H1 (cell line): ENCODE measurements at regions not wholly inside any gene's neighbourhood (a gene's known extent, or its start where the extent isn't known, plus 50 kb on each side); places are given as distances from the start of the nearest gene placed in this dataset.

Source experiments
- CBX5 ChIP-seq: fragments of 300-800, 300-1000 bp; sonication (generic); IDR thresholded peaks from 2 replicates; pipeline ENCODE4 v1.7.1; 2016; ENCODE audit warnings: antibody characterized with exemption, low read length, low read depth
- CTBP2 ChIP-seq: IDR thresholded peaks from 2 replicates; pipeline ENCODE4 v1.7.0; 2011; ENCODE audit warnings: borderline replicate concordance, mild to moderate bottlenecking, moderate library complexity, mixed read lengths, low read length; ENCODE audit not compliant: insufficient read depth, insufficient read length
- CTCF ChIP-seq, 3 experiments: IDR thresholded peaks; 1 replicate in 2 of 3; 2 replicates in 1 of 3; pipeline versions ENCODE4 v1.5.1 to v1.6.1; 2011; ENCODE audit warnings: low read length in 3 of 3, mild to moderate bottlenecking in 3 of 3, inconsistent platforms in 2 of 3, low read depth in 1 of 3, moderate library complexity in 1 of 3; ENCODE audit not compliant: insufficient read depth in 1 of 3; ENCODE audit errors: control extremely low read depth in 1 of 3
- EZH2 ChIP-seq: fragments of 200-600 bp; sonication (generic); IDR thresholded peaks from 2 replicates; pipeline ENCODE4 v1.7.1; 2012; ENCODE audit warnings: low read depth, mild to moderate bottlenecking, moderate library complexity, low read length, inconsistent platforms; ENCODE audit not compliant: severe bottlenecking
- POLR2AphosphoS5 ChIP-seq: IDR thresholded peaks from 2 replicates; pipeline ENCODE4 v1.6.1; 2011; ENCODE audit warnings: low read depth, low read length
- RAD21 ChIP-seq, 2 experiments: IDR thresholded peaks in 1 of 2; conservative IDR thresholded peaks in 1 of 2; 2 replicates each; pipeline ENCODE4 v1.6.1; 2011; ENCODE audit warnings: low read depth in 2 of 2, low read length in 2 of 2, improper control_type of control experiment in 1 of 2, inconsistent platforms in 1 of 2, mild to moderate bottlenecking in 1 of 2, moderate library complexity in 1 of 2
- SRF ChIP-seq: IDR thresholded peaks from 2 replicates; pipeline ENCODE4 v1.6.1; 2011; ENCODE audit warnings: mild to moderate bottlenecking, low read depth, low read length, moderate library complexity

DNA sequence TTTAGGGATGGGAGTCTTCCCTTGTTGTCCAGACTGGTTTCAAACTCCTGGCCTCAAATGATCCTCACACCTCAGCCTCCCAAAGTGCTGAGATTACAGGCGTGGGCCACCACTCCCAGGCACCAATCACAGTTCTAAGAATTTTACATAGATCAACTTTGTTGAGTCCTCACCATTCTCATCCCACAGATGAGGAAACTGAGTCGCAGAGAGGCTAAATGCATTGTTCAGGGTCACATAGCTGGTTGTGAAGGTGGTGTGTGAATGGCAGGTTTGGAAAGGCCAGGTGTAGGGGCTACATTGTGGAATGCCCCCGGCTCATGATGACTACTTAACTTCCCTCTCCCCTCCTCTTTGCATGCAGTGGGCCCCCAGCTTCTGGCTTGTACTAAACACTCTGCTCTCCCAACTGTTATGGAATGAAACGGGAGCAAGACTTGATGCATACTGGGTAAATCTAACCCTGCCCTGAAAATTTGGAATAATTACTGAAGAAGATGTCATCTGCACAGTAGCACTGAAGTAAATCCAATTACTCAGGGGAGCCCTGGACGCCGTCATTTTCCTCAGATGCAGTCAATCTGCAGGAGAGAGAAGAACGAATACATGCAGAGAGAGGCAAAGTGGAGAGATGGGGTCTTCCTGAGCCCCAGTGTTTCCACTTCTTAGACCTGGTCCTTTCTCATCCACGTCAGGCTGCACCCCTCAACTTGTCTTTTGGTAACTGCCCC is 102.3 kb upstream of the ZNF217 start:
- TF ChIP-seq EZH2 (no peak), RAD21 (IDR thresholded peaks at IDR 0.05 in 1 of 2, conservative IDR thresholded peaks at IDR 0.05 in 1 of 2; ENCODE audit: low read depth in 2 of 2, low read length in 2 of 2) (no peak), POLR2AphosphoS5 (no peak), CTBP2 (no peak), CBX5 (no peak), CTCF (IDR thresholded peaks at IDR 0.05; ENCODE audit: control extremely low read depth in 1 of 3, insufficient read depth in 1 of 3, low read depth in 1 of 3, low read length in 3 of 3) (no peak), SRF (no peak)
